ENCODE measurements at regions not wholly inside any gene's neighbourhood (a gene's known extent, or its start where the extent isn't known, plus 50 kb on each side); places are given as distances from the start of the nearest gene placed in this dataset.

DNA sequence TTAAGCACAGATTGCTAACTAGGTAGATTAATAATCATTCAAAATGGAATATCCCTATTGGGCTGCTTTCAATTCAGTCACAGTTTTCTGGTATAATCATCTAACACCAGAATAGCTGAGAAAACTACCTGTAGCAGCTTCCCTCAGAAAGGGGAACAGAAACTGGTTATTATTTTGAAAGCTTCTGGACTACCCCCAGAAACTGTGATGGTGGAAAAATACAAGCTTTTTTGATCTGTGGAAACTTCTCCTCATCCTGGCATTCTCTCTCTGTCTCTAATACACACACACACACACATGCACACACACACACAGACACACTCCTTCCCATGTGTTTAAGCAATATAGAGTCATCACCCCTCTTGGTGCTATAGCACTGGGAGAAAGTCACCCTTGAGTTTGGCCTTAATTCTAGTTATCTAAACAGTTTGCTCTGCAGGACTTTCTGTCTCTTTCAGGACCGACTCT lies 251.5 kb upstream of the LMO3 start:
- TF ChIP-seq, protein P1, sequence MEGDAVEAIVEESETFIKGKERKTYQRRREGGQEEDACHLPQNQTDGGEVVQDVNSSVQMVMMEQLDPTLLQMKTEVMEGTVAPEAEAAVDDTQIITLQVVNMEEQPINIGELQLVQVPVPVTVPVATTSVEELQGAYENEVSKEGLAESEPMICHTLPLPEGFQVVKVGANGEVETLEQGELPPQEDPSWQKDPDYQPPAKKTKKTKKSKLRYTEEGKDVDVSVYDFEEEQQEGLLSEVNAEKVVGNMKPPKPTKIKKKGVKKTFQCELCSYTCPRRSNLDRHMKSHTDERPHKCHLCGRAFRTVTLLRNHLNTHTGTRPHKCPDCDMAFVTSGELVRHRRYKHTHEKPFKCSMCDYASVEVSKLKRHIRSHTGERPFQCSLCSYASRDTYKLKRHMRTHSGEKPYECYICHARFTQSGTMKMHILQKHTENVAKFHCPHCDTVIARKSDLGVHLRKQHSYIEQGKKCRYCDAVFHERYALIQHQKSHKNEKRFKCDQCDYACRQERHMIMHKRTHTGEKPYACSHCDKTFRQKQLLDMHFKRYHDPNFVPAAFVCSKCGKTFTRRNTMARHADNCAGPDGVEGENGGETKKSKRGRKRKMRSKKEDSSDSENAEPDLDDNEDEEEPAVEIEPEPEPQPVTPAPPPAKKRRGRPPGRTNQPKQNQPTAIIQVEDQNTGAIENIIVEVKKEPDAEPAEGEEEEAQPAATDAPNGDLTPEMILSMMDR (IDR thresholded peaks at IDR 0.05; ENCODE audit: unreplicated experiment) = no peak
- CTCF ChIA-PET = no interaction called here
- intact Hi-C loops (cut with micrococcal nuclease; ENCODE audit: unreplicated experiment) = no loop called here

DNA sequence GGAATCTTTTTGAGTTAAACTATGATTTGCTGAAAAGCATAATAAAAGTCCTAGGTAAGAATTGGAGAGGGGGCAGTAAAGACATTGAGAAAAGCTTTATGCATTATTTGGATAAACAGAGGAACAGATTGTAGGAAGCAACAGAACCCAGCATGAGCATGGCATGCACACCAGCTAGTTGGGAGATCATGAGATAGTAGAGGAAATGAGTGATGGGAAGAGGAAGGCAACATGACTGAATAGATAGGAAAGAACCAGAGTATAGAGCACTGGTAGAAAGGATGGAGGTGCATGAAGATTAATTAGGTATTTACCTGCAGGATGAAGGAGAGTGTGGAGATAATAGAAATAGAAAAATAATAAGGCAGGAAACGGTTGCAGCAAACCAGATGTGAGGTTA lies 248.5 kb upstream of the LMO3 start:
- BruUV-seq (replicated peaks) = no TSS peak

More for the DNA sequence above, 251.5 kb upstream of the LMO3 start:
- H3K9me3 Mint-ChIP-seq (ENCODE audit: low read depth, unreplicated experiment) = no peaks in the 10 kb centered on the region
- BruUV-seq (replicated peaks) = no TSS peak
- no peak for DNase-seq
- H3K27me3 Mint-ChIP-seq (ENCODE audit: unreplicated experiment) = no peaks in the 10 kb centered on the region
- no peaks in the 10 kb centered on the region for H3K36me3 Mint-ChIP-seq (ENCODE audit: insufficient read depth, unreplicated experiment)
- no peaks in the 10 kb centered on the region for H3K4me1 Mint-ChIP-seq (ENCODE audit: low read depth, unreplicated experiment)
- no peak overlapping the region for H3K4me3 Mint-ChIP-seq (ENCODE audit: low read depth, unreplicated experiment)
- no peak overlapping the region for H3K27ac Mint-ChIP-seq (ENCODE audit: unreplicated experiment)

DNA sequence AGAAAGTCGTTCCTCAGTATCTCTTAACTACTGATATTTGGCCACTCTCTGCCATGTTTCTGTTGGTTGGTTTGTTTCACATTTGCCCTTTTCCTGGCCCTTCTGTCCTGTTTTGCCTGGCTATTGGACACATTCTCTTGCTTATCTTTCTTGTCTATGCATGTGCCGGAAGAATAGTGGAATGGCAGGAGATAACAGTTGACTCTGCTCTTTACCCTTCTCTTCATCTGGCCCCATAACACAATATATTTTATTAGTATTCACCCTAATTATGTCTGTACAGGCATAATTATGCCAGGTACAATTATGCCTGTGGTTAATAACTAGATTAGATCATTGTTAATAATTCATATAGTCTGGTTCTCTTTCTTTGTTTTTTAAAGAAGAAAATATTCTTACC lies 243.5 kb upstream of the LMO3 start:
- Mint-ChIP-seq H3K4me1 (ENCODE audit: low read depth, unreplicated experiment) (no peaks in the 10 kb centered on the region), H3K36me3 (ENCODE audit: insufficient read depth, unreplicated experiment) (no peaks in the 10 kb centered on the region), H3K27me3 (ENCODE audit: unreplicated experiment) (no peaks in the 10 kb centered on the region), H3K27ac (ENCODE audit: unreplicated experiment) (no peak overlapping the region), H3K9me3 (ENCODE audit: low read depth, unreplicated experiment) (no peaks in the 10 kb centered on the region), H3K4me3 (ENCODE audit: low read depth, unreplicated experiment) (no peak overlapping the region)
- CTCF ChIA-PET = no interaction called here
- TF ChIP-seq, protein P1 (IDR thresholded peaks at IDR 0.05; ENCODE audit: unreplicated experiment) = no peak
- intact Hi-C loops (cut with micrococcal nuclease; ENCODE audit: unreplicated experiment) = loop anchor here (10.0 kb wide), 1 partner anchor 465 kb away; no protein-coding TSS in a partner anchor
- no peak for DNase-seq
- no TSS peak for BruUV-seq (replicated peaks)

More for the DNA sequence above, 248.5 kb upstream of the LMO3 start:
- Mint-ChIP-seq H3K4me3 (ENCODE audit: low read depth, unreplicated experiment) (no peak overlapping the region), H3K9me3 (ENCODE audit: low read depth, unreplicated experiment) (no peaks in the 10 kb centered on the region), H3K27me3 (ENCODE audit: unreplicated experiment) (no peaks in the 10 kb centered on the region), H3K27ac (ENCODE audit: unreplicated experiment) (no peak overlapping the region), H3K4me1 (ENCODE audit: low read depth, unreplicated experiment) (no peaks in the 10 kb centered on the region), H3K36me3 (ENCODE audit: insufficient read depth, unreplicated experiment) (no peaks in the 10 kb centered on the region)
- intact Hi-C loops (cut with micrococcal nuclease; ENCODE audit: unreplicated experiment) = no loop called here
- DNase-seq = no peak
- TF ChIP-seq, protein P1 (IDR thresholded peaks at IDR 0.05; ENCODE audit: unreplicated experiment) = no peak
- CTCF ChIA-PET = no interaction called here

DNA sequence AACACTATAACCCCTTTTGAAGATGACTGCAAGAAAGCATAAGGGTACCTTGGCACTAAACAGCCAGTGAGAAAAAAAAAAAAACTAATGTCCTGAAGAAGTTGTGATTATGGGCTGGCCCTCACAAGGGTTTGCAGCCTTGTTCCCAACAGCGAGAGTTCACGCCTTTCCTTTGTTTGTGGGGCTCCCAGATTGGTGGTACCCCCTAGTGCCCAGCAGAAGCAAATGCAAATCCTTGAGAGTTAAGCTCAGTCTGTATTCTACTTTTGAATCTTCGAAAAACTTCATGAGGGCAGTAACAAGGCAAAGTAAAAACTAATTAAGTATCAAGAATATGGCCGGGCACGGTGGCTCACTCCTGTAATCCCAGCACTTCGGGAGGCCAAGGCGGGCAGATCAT lies 238.9 kb upstream of the LMO3 start:
- TF ChIP-seq, protein P1 (IDR thresholded peaks at IDR 0.05; ENCODE audit: unreplicated experiment) = no peak
- Mint-ChIP-seq H3K9me3 (ENCODE audit: low read depth, unreplicated experiment) (no peaks in the 10 kb centered on the region), H3K4me1 (ENCODE audit: low read depth, unreplicated experiment) (no peaks in the 10 kb centered on the region), H3K27me3 (ENCODE audit: unreplicated experiment) (no peaks in the 10 kb centered on the region), H3K4me3 (ENCODE audit: low read depth, unreplicated experiment) (no peak overlapping the region), H3K27ac (ENCODE audit: unreplicated experiment) (no peak overlapping the region), H3K36me3 (ENCODE audit: insufficient read depth, unreplicated experiment) (no peaks in the 10 kb centered on the region)
- intact Hi-C loops (cut with micrococcal nuclease; ENCODE audit: unreplicated experiment) = loop anchor here (10.0 kb wide), 1 partner anchor 460 kb away; no protein-coding TSS in a partner anchor
- CTCF ChIA-PET = interaction anchor here (0.5 to 1.0 kb wide), 3 partner anchors 22 to 1335 kb away, joined by 3 to 4 read pairs (median 3); no protein-coding TSS in a partner anchor
- BruUV-seq (replicated peaks) = no TSS peak
- DNase-seq = no peak
